ENCODE measurements at regions not wholly inside any gene's neighbourhood (a gene's known extent, or its start where the extent isn't known, plus 50 kb on each side); places are given as distances from the start of the nearest gene placed in this dataset.

GRCh38 chr4:82071951-82072350 lies 301.8 kb downstream of the HNRNPD start:
- no peak for DNase-seq

- no peak for DNase-seq
Observed at GRCh38 chr4:82069883-82070638, 303.7 kb downstream of the HNRNPD start.

- no peak for DNase-seq
Observed at GRCh38 chr4:82063017-82063416, 310.8 kb downstream of the HNRNPD start.

GRCh38 chr4:82057990-82058544 lies 315.7 kb downstream of the HNRNPD start:
- no peak for DNase-seq

- no peak for DNase-seq
Observed at GRCh38 chr4:82055156-82055555, 318.6 kb downstream of the HNRNPD start.

- no peak for DNase-seq
Observed at GRCh38 chr4:82053396-82053795, 320.4 kb downstream of the HNRNPD start.

GRCh38 chr4:82050796-82051195 lies 323.0 kb downstream of the HNRNPD start:
- no peak for DNase-seq

GRCh38 chr4:82049294-82049693 lies 324.5 kb downstream of the HNRNPD start:
- no peak for DNase-seq

GRCh38 chr4:82047731-82048130 lies 326.1 kb downstream of the HNRNPD start:
- no peak for DNase-seq

GRCh38 chr4:82046796-82047195 lies 327.0 kb downstream of the HNRNPD start:
- DNase-seq = no peak

- DNase-seq = no peak
Observed at GRCh38 chr4:82045267-82045666, 328.5 kb downstream of the HNRNPD start.

GRCh38 chr4:82044141-82044993 lies 329.4 kb downstream of the HNRNPD start:
- no peak for DNase-seq

GRCh38 chr4:82043809-82044137 lies 330.0 kb downstream of the HNRNPD start:
- DNase-seq = no peak

- no peak for DNase-seq
Observed at GRCh38 chr4:82043081-82043808, 330.5 kb downstream of the HNRNPD start.

- DNase-seq = no peak
Observed at GRCh38 chr4:82042042-82042441, 331.7 kb downstream of the HNRNPD start.

GRCh38 chr4:82038936-82039335 lies 334.9 kb downstream of the HNRNPD start:
- DNase-seq = no peak

GRCh38 chr4:82036181-82036580 lies 337.6 kb downstream of the HNRNPD start:
- DNase-seq = no peak

GRCh38 chr4:82034878-82035277 lies 338.9 kb downstream of the HNRNPD start:
- no peak for DNase-seq

- DNase-seq = no peak
Observed at GRCh38 chr4:82033862-82034261, 339.9 kb downstream of the HNRNPD start.

GRCh38 chr4:82031376-82031927 lies 342.3 kb downstream of the HNRNPD start:
- DNase-seq = no peak

GRCh38 chr4:82017680-82018079 lies 356.1 kb downstream of the HNRNPD start:
- DNase-seq = no peak

- no peak for DNase-seq
Observed at GRCh38 chr4:82005158-82005557, 368.6 kb downstream of the HNRNPD start.

- no peak for DNase-seq
Observed at GRCh38 chr4:81997313-81997712, 376.5 kb downstream of the HNRNPD start.

All from SIG-M5 (cell line).